ENCODE measurements at regions not wholly inside any gene's neighbourhood (a gene's known extent, or its start where the extent isn't known, plus 50 kb on each side); places are given as distances from the start of the nearest gene placed in this dataset.

- Histone ChIP-seq H2AK5ac (ENCODE audit: insufficient read length, low read length) (no peak overlapping the region), H3K4me2 (ENCODE audit: insufficient read depth, insufficient read length, low read length) (no peak overlapping the region), H4K20me1 (ENCODE audit: control insufficient read depth, insufficient read depth, insufficient read length) (no peaks in the 10 kb centered on the region), H2AFZ (ENCODE audit: low read length) (no peak overlapping the region), H3K9me3 (ENCODE audit: control insufficient read depth, low read depth, low read length) (no peaks in the 10 kb centered on the region), H4K91ac (ENCODE audit: insufficient read length, low read depth, low read length) (no peak overlapping the region), H2BK120ac (ENCODE audit: low read depth, low read length, poor library complexity, severe bottlenecking) (no peak overlapping the region), H2BK20ac (ENCODE audit: low read depth, low read length, poor library complexity, severe bottlenecking) (no peak overlapping the region), H3K56ac (ENCODE audit: insufficient read length, low read depth, low read length) (no peak overlapping the region), H3K14ac (ENCODE audit: insufficient read depth, low read length) (no peak overlapping the region), H2BK15ac (ENCODE audit: low read depth, low read length) (no peak overlapping the region), H3K23me2 (ENCODE audit: insufficient read length, low read depth, low read length, poor library complexity, severe bottlenecking) (no peaks in the 10 kb centered on the region), H3K27me3 (ENCODE audit: insufficient read depth, low read length) (no peaks in the 10 kb centered on the region), H2BK12ac (ENCODE audit: insufficient read length, low read depth, low read length) (no peak overlapping the region), H3K4me1 (ENCODE audit: insufficient read depth, low read length) (no peaks in the 10 kb centered on the region), H3K79me1 (ENCODE audit: insufficient read depth, low read depth, low read length, poor library complexity, severe bottlenecking) (no peaks in the 10 kb centered on the region), H3K18ac (ENCODE audit: insufficient read length, low read depth, low read length) (no peak overlapping the region), H3K9ac (ENCODE audit: extremely low read depth, insufficient read length, low read length) (no peak overlapping the region), H3K79me2 (ENCODE audit: insufficient read depth, low read length) (no peaks in the 10 kb centered on the region), H3K23ac (ENCODE audit: insufficient read length, low read depth, low read length) (no peak overlapping the region), H4K5ac (ENCODE audit: insufficient read length, low read depth, low read length) (no peak overlapping the region), H2BK5ac (ENCODE audit: insufficient read length, low read length) (no peak overlapping the region), H4K8ac (replicated peaks; ENCODE audit: insufficient read length, low read depth, low read length) (no peak overlapping the region), H3K27ac (ENCODE audit: insufficient read length, low read depth, low read length) (no peak overlapping the region), H3T11ph (ENCODE audit: low read length) (no peak overlapping the region), H3K4ac (ENCODE audit: low read depth, low read length) (no peak overlapping the region)
- no peaks in the 10 kb centered on the region for H3K9me3 Mint-ChIP-seq
- H3K27me3 Mint-ChIP-seq (ENCODE audit: low read depth): no peaks in the 10 kb centered on the region
- peaks cover 6% of the 10 kb centered on the region in 2 experiments; a peak in 3 of 4 replicates for H3K4me1 Mint-ChIP-seq
- TF ChIP-seq CTCF (conservative IDR thresholded peaks at IDR 0.05): no peak
- WGBS (ENCODE audit: extremely low coverage, insufficient read length, low lambda C conversion rate): no CpG with 5 or more reads among the region's 2 CpGs
- no peak for DNase-seq
- H3K4me3 Mint-ChIP-seq: no peak overlapping the region
- H3K36me3 Mint-ChIP-seq (ENCODE audit: insufficient read depth in 1 of 3, low read depth in 3 of 3): no peaks in the 10 kb centered on the region
- no peak overlapping the region; a peak in 1 of 7 replicates for H3K27ac Mint-ChIP-seq
Observed at GRCh38 chr13:76798037-76798436, 88.2 kb downstream of the KCTD12 start.
